ENCODE measurements at regions not wholly inside any gene's neighbourhood (a gene's known extent, or its start where the extent isn't known, plus 50 kb on each side); places are given as distances from the start of the nearest gene placed in this dataset.

DNA sequence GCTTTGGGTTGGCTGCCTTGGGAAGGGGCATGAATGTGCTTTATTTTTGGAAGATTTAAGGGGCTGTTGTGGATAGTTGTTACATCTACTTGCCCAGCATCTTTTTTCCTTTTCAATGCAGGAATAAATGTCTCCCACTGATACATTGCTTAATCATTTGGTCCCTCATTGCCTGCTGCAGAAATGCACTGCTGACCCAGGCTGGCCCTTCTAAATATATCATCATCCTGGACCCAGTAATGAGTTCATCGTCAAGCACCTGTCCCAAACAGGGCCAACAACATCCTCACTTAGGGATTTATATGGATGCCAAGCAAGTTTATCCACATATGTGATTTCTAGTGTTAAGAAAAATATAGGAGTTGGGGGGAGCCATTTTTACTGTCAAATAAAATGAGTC lies 67.2 kb downstream of the ASCL1 start:
- no peaks in the 10 kb centered on the region for H4K20me1 ChIP-seq (replicated peaks in 1 of 2; ENCODE audit: control insufficient read depth in 1 of 2, insufficient read depth in 2 of 2, low read length in 2 of 2)
- no peaks in the 10 kb centered on the region for H3K36me3 ChIP-seq (ENCODE audit: control insufficient read depth in 2 of 4, insufficient read depth in 4 of 4, low read length in 3 of 4)
- no peaks in the 10 kb centered on the region for H3K79me1 ChIP-seq (ENCODE audit: low read depth, low read length)
- H3K4ac ChIP-seq (replicated peaks; ENCODE audit: insufficient read length, low read depth, low read length) = no peak overlapping the region
- H3K27me3 ChIP-seq (replicated peaks in 1 of 4; ENCODE audit: control insufficient read depth in 3 of 4, extremely low read depth in 1 of 4, insufficient read depth in 3 of 4, low read length in 3 of 4) = no peaks in the 10 kb centered on the region
- H3K4me1 ChIP-seq (replicated peaks in 1 of 4; ENCODE audit: control insufficient read depth in 3 of 4, insufficient read depth in 4 of 4, low read length in 3 of 4) = no peaks in the 10 kb centered on the region
- H2AFZ ChIP-seq (ENCODE audit: low read length) = no peak overlapping the region
- H2AK5ac ChIP-seq (ENCODE audit: low read depth, low read length) = no peak overlapping the region
- H2BK20ac ChIP-seq (ENCODE audit: low read length) = no peak overlapping the region
- H3K9ac ChIP-seq (replicated peaks in 1 of 4; ENCODE audit: extremely low read depth in 1 of 4, low read depth in 3 of 4, low read length in 3 of 4) = no peak overlapping the region
- no peak overlapping the region for H4K91ac ChIP-seq (replicated peaks; ENCODE audit: insufficient read length, low read length)
- CTCF ChIA-PET (ENCODE audit: partially characterized antibody) = no interaction called here
- H3K27ac ChIP-seq (ENCODE audit: low read depth, low read length) = no peak overlapping the region
- no peak overlapping the region for H2BK120ac ChIP-seq (replicated peaks; ENCODE audit: low read depth, low read length)
- H2BK12ac ChIP-seq (ENCODE audit: low read depth, low read length) = no peak overlapping the region
- no peak overlapping the region for H3K23ac ChIP-seq (ENCODE audit: insufficient read length)
- no peak overlapping the region for H2BK5ac ChIP-seq (ENCODE audit: low read depth, low read length)
- H3K4me2 ChIP-seq (ENCODE audit: insufficient read depth in 1 of 2, low read depth in 2 of 2, low read length in 2 of 2) = no peak overlapping the region
- H3K56ac ChIP-seq (replicated peaks; ENCODE audit: insufficient read length, low read depth, low read length) = no peak overlapping the region
- DNase-seq (ENCODE audit: low read depth in 1 of 2, low spot score in 2 of 2) (no peak), FAIRE-seq (no peak)
- H4K8ac ChIP-seq (ENCODE audit: extremely low read depth, insufficient read depth, low read length) = no peak overlapping the region
- H4K5ac ChIP-seq (ENCODE audit: insufficient read length, low read depth, low read length) = no peak overlapping the region
- H3K79me2 ChIP-seq (ENCODE audit: control insufficient read depth in 1 of 2, insufficient read depth in 2 of 2, low read length in 2 of 2) = no peaks in the 10 kb centered on the region
- POLR2A ChIA-PET (ENCODE audit: partially characterized antibody) = no interaction called here
- H2BK15ac ChIP-seq (ENCODE audit: low read length) = no peak overlapping the region
- H3K14ac ChIP-seq (ENCODE audit: insufficient read length) = no peak overlapping the region
- H3K23me2 ChIP-seq (ENCODE audit: low read depth, low read length) = no peaks in the 10 kb centered on the region
- H3K4me3 ChIP-seq (ENCODE audit: extremely low read depth in 1 of 4, insufficient read depth in 2 of 4, low read depth in 3 of 4, low read length in 4 of 4) = no peak overlapping the region
- WGBS, 2 experiments (ENCODE audit: extremely low coverage in 1 of 2, insufficient coverage in 1 of 2, insufficient read length in 1 of 2, insufficient replicate concordance in 2 of 2, low coverage in 1 of 2, low lambda C conversion rate in 2 of 2, missing lambda C conversion rate in 1 of 2) = 100% methylated on average over 1 of the region's 1 CpG; no CpG with 5 or more reads in 1 of the 2 experiments
- H3K9me3 ChIP-seq (ENCODE audit: insufficient read depth in 2 of 2, low read depth in 1 of 2, low read length in 1 of 2) = no peaks in the 10 kb centered on the region
- H3K18ac ChIP-seq (ENCODE audit: extremely low read depth, low read length) = no peak overlapping the region
- TF ChIP-seq, protein P1, sequence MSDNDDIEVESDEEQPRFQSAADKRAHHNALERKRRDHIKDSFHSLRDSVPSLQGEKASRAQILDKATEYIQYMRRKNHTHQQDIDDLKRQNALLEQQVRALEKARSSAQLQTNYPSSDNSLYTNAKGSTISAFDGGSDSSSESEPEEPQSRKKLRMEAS (IDR thresholded peaks at IDR 0.05) = no peak
